ENCODE measurements at regions not wholly inside any gene's neighbourhood (a gene's known extent, or its start where the extent isn't known, plus 50 kb on each side); places are given as distances from the start of the nearest gene placed in this dataset.

- DNase-seq: no peak
Observed at GRCh38 chr3:193851941-193852674, 259.1 kb downstream of the OPA1 start.

GRCh38 chr3:193852901-193853300 lies 259.9 kb downstream of the OPA1 start:
- no peak for DNase-seq

GRCh38 chr3:193853511-193854219 lies 260.7 kb downstream of the OPA1 start:
- no peak for DNase-seq

- no peak for DNase-seq
Observed at GRCh38 chr3:193857996-193858395, 265.0 kb downstream of the OPA1 start.

GRCh38 chr3:193859195-193859594 lies 266.2 kb downstream of the OPA1 start:
- DNase-seq: no peak

- no peak for DNase-seq
Observed at GRCh38 chr3:193861012-193861411, 268.0 kb downstream of the OPA1 start.

- no peak for DNase-seq
Observed at GRCh38 chr3:193862843-193863242, 269.8 kb downstream of the OPA1 start.

GRCh38 chr3:193863657-193864357 lies 270.8 kb downstream of the OPA1 start:
- no peak for DNase-seq

- no peak for DNase-seq
Observed at GRCh38 chr3:193865339-193865738, 270.6 kb upstream of the HES1 start.

- DNase-seq: no peak
Observed at GRCh38 chr3:193865896-193866480, 270.0 kb upstream of the HES1 start.

GRCh38 chr3:193868590-193868989 lies 267.4 kb upstream of the HES1 start:
- DNase-seq: no peak

- DNase-seq: no peak
Observed at GRCh38 chr3:193869221-193870201, 266.4 kb upstream of the HES1 start.

GRCh38 chr3:193870376-193871219 lies 265.4 kb upstream of the HES1 start:
- no peak for DNase-seq

GRCh38 chr3:193871220-193871485 lies 264.8 kb upstream of the HES1 start:
- DNase-seq: no peak

GRCh38 chr3:193872265-193872753 lies 263.6 kb upstream of the HES1 start:
- no peak for DNase-seq

GRCh38 chr3:193873426-193874201 lies 262.3 kb upstream of the HES1 start:
- DNase-seq: no peak

- DNase-seq: no peak
Observed at GRCh38 chr3:193874512-193874911, 261.4 kb upstream of the HES1 start.

GRCh38 chr3:193874997-193875593 lies 260.9 kb upstream of the HES1 start:
- no peak for DNase-seq

GRCh38 chr3:193875601-193876321 lies 260.2 kb upstream of the HES1 start:
- no peak for DNase-seq

Data from stimulated activated CD4-positive, alpha-beta T cell treated with anti-CD3 and anti-CD28 coated beads, Interleukin-12 subunit alpha, Interleukin-12 subunit beta, amount 100 ng/mL, for 4 hours (primary cell).